ENCODE measurements at regions not wholly inside any gene's neighbourhood (a gene's known extent, or its start where the extent isn't known, plus 50 kb on each side); places are given as distances from the start of the nearest gene placed in this dataset.

DNA sequence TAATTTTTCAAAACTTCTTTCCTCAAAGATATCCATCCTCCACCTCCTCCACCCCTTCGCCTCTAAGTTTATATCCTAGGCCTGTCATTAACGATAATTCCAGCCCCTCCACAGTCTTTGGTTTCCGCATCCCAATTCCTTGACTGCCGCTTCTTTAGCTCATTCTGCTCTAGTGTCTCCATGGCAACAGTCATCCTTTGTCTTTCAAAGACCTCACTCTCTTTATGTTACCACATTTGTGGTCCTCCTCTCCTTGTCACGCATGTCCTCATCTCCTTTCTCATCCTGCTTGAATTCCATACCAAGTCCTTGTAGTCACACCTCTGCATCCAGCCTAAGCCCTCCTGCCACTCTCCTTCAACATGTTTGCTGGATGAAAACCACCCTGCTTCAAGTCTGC, 511.2 kb upstream of the KLF6 start:
- TF ChIP-seq, protein P1, sequence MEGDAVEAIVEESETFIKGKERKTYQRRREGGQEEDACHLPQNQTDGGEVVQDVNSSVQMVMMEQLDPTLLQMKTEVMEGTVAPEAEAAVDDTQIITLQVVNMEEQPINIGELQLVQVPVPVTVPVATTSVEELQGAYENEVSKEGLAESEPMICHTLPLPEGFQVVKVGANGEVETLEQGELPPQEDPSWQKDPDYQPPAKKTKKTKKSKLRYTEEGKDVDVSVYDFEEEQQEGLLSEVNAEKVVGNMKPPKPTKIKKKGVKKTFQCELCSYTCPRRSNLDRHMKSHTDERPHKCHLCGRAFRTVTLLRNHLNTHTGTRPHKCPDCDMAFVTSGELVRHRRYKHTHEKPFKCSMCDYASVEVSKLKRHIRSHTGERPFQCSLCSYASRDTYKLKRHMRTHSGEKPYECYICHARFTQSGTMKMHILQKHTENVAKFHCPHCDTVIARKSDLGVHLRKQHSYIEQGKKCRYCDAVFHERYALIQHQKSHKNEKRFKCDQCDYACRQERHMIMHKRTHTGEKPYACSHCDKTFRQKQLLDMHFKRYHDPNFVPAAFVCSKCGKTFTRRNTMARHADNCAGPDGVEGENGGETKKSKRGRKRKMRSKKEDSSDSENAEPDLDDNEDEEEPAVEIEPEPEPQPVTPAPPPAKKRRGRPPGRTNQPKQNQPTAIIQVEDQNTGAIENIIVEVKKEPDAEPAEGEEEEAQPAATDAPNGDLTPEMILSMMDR (IDR thresholded peaks at IDR 0.05 in 4 of 5, conservative IDR thresholded peaks at IDR 0.05 in 1 of 5) = no peak
- TF ChIP-seq POLR2A (IDR thresholded peaks at IDR 0.05) = no peak
